B cell (primary cell): ENCODE measurements at regions not wholly inside any gene's neighbourhood (a gene's known extent, or its start where the extent isn't known, plus 50 kb on each side); places are given as distances from the start of the nearest gene placed in this dataset.
A peak's percentile ranks its signal among the peaks of the same experiment; 100 is the strongest.

Experiments
- ATAC-seq: fragments of 200-7000 bp; cut with Tn5 transposase; one replicate; pipeline ENCODE4 v1.10.0; 2021; ENCODE audit warnings: low read depth, mild to moderate bottlenecking, moderate number of reproducible peaks, moderate library complexity
- CTCF ChIA-PET: fragments of 350-600 bp; sonication (Branson Sonifier 250); formaldehyde crosslinking; loops from one replicate; lab custom pipeline; 2021; ENCODE audit warnings: antibody characterized with exemption, inconsistent platforms; lab: Charles Lee
- POLR2A ChIA-PET: fragments of 350-600 bp; sonication (Branson Sonifier 250); formaldehyde crosslinking; loops from one replicate; lab custom pipeline; 2021; ENCODE audit warnings: antibody characterized with exemption; lab: Charles Lee
- DNase-seq: peaks from one replicate; pipeline ENCODE4 v3.0.0; 2013
- H2AFZ ChIP-seq: 2 replicates; pipeline ENCODE4 v1.6.1; 2012; ENCODE audit warnings: mild to moderate bottlenecking, low read depth, low read length; ENCODE audit not compliant: insufficient read depth, poor library complexity, severe bottlenecking
- H3K27ac ChIP-seq, 2 donors: 1 replicate in 1 of 2; 2 replicates in 1 of 2; pipeline ENCODE4 v1.5.1; 2012 to 2013; ENCODE audit warnings: low read length in 2 of 2, mild to moderate bottlenecking in 2 of 2, moderate library complexity in 1 of 2
- H3K27me3 ChIP-seq, 4 experiments: fragments of 200-600 bp in 1 of 4; sonication (generic) in 1 of 4; replicated peaks in 1 of 4; 1 replicate in 2 of 4; 2 replicates in 2 of 4; pipeline versions ENCODE4 v1.6.1 to v1.7.0; 2013 to 2016; ENCODE audit warnings: low read length in 3 of 4, mild to moderate bottlenecking in 2 of 4, mixed read lengths in 1 of 4, moderate library complexity in 1 of 4; ENCODE audit not compliant: insufficient read depth in 4 of 4, control insufficient read depth in 3 of 4; ENCODE audit errors: control extremely low read depth in 1 of 4
- H3K36me3 ChIP-seq, 2 experiments: replicated peaks in 1 of 2; 1 replicate in 1 of 2; 2 replicates in 1 of 2; pipeline versions ENCODE4 v1.6.1 to v1.7.1; 2013; ENCODE audit warnings: low read length in 1 of 2; ENCODE audit not compliant: insufficient read depth in 2 of 2, control insufficient read depth in 1 of 2; ENCODE audit errors: control extremely low read depth in 1 of 2, extremely low read depth in 1 of 2
- H3K4me1 ChIP-seq, 2 donors: fragments of 200-600 bp in 1 of 2; sonication (generic) in 1 of 2; 1 replicate in 1 of 2; 2 replicates in 1 of 2; pipeline versions ENCODE4 v1.5.1 to v1.6.1; 2013 to 2017; ENCODE audit warnings: low read length in 2 of 2; ENCODE audit not compliant: control insufficient read depth in 2 of 2, insufficient read depth in 2 of 2
- H3K4me2 ChIP-seq: replicated peaks from 2 replicates; pipeline ENCODE3; 2012; ENCODE audit warnings: mild to moderate bottlenecking, low read depth, low read length; ENCODE audit not compliant: poor library complexity, severe bottlenecking
- H3K4me3 ChIP-seq, 5 experiments: fragments of 200-600 bp in 1 of 5; sonication (generic) in 1 of 5; 1 replicate in 3 of 5; 2 replicates in 2 of 5; pipeline versions ENCODE4 v1.5.1 to v1.7.0; 2011 to 2016; ENCODE audit warnings: low read length in 4 of 5, mild to moderate bottlenecking in 4 of 5, low read depth in 2 of 5, control low read depth in 1 of 5, moderate library complexity in 1 of 5; ENCODE audit not compliant: insufficient read depth in 1 of 5; ENCODE audit errors: control extremely low read depth in 1 of 5, extremely low read depth in 1 of 5
- H3K79me2 ChIP-seq: fragments of 200-600 bp; sonication (generic); one replicate; pipeline ENCODE4 v1.6.0; 2016; ENCODE audit warnings: low read length; ENCODE audit not compliant: control insufficient read depth, insufficient read depth
- H3K9ac ChIP-seq: fragments of 200-600 bp; sonication (generic); 2 replicates; pipeline ENCODE4 v1.6.1; 2017; ENCODE audit warnings: mild to moderate bottlenecking, low read length, moderate library complexity
- H3K9me3 ChIP-seq, 3 donors: one replicate each; pipeline versions ENCODE4 v1.6.1 to v1.7.1; 2013; ENCODE audit warnings: low read length in 2 of 3; ENCODE audit not compliant: control insufficient read depth in 2 of 3, insufficient read depth in 1 of 3; ENCODE audit errors: control extremely low read depth in 1 of 3
- H4K20me1 ChIP-seq: 2 replicates; pipeline ENCODE4 v1.6.0; 2012; ENCODE audit warnings: mild to moderate bottlenecking, low read length; ENCODE audit not compliant: insufficient read depth, control insufficient read depth, poor library complexity, severe bottlenecking
- H3K27ac Mint-ChIP-seq: one replicate; pipeline ENCODE4 v1.8.0; 2021; ENCODE audit warnings: mixed read lengths
- H3K27me3 Mint-ChIP-seq: one replicate; pipeline ENCODE4 v1.8.0; 2021; ENCODE audit warnings: mixed read lengths
- H3K4me1 Mint-ChIP-seq: one replicate; pipeline ENCODE4 v1.8.0; 2021; ENCODE audit warnings: mixed read lengths
- H3K4me3 Mint-ChIP-seq: one replicate; pipeline ENCODE4 v1.8.0; 2021; ENCODE audit warnings: mixed read lengths
- H3K9me3 Mint-ChIP-seq: one replicate; pipeline ENCODE4 v1.8.0; 2022; ENCODE audit warnings: mixed read lengths; ENCODE audit not compliant: insufficient read depth
- EZH2 ChIP-seq: IDR thresholded peaks from 2 replicates; pipeline ENCODE4 v1.6.1; 2012; ENCODE audit warnings: borderline replicate concordance, low read depth, mild to moderate bottlenecking, moderate library complexity, low read length; ENCODE audit not compliant: insufficient read depth, poor library complexity, severe bottlenecking
- WGBS: methylation state at CpG from one replicate; pipeline ENCODE4 v1.1.5; 2013; ENCODE audit warnings: missing lambda C conversion rate; ENCODE audit not compliant: insufficient coverage; 5-methylcytosine and 5-hydroxymethylcytosine counted together
- intact Hi-C: fragments of 100-400 bp; cut with micrococcal nuclease; formaldehyde crosslinking; loops from one replicate; pipeline ENCODE4 v1.10.0; 2022
- TF ChIP-seq, protein P1 (sequence below): fragments of 200-600 bp; IDR thresholded peaks from one replicate; pipeline ENCODE4 v1.8.0; 2022; ENCODE audit warnings: antibody characterized with exemption, mild to moderate bottlenecking

GRCh38 chr9:99592834-99593574 lies 228.7 kb upstream of the NR4A3 start:
- H3K4me3 Mint-ChIP-seq, result peak overlapping the region; percentile 14
- peak overlapping the region; percentile 64 for H3K27ac Mint-ChIP-seq
- H4K20me1 ChIP-seq, result no peaks in the 10 kb centered on the region
- H3K27me3 Mint-ChIP-seq, result no peaks in the 10 kb centered on the region
- TF ChIP-seq, protein P1, sequence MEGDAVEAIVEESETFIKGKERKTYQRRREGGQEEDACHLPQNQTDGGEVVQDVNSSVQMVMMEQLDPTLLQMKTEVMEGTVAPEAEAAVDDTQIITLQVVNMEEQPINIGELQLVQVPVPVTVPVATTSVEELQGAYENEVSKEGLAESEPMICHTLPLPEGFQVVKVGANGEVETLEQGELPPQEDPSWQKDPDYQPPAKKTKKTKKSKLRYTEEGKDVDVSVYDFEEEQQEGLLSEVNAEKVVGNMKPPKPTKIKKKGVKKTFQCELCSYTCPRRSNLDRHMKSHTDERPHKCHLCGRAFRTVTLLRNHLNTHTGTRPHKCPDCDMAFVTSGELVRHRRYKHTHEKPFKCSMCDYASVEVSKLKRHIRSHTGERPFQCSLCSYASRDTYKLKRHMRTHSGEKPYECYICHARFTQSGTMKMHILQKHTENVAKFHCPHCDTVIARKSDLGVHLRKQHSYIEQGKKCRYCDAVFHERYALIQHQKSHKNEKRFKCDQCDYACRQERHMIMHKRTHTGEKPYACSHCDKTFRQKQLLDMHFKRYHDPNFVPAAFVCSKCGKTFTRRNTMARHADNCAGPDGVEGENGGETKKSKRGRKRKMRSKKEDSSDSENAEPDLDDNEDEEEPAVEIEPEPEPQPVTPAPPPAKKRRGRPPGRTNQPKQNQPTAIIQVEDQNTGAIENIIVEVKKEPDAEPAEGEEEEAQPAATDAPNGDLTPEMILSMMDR, result no peak
- ATAC-seq (peak; percentile 48), DNase-seq (peak; percentile 65)
- H3K79me2 ChIP-seq, result no peaks in the 10 kb centered on the region
- ChIA-PET CTCF (no interaction called here), POLR2A (no interaction called here)
- peaks cover 35 to 36% of the 10 kb centered on the region in 2 donors for H3K4me1 ChIP-seq
- peaks cover 61% of the 10 kb centered on the region for H3K4me1 Mint-ChIP-seq
- peak overlapping the region; percentile 17 for H3K4me2 ChIP-seq
- no CpG with 5 or more reads among the region's 4 CpGs for WGBS
- H3K36me3 ChIP-seq, result no peaks in the 10 kb centered on the region
- H3K9me3 ChIP-seq, result no peaks in the 10 kb centered on the region
- H3K4me3 ChIP-seq, result no peak overlapping the region
- no peaks in the 10 kb centered on the region for H3K9me3 Mint-ChIP-seq
- intact Hi-C loops, result loop anchor here (5.0 to 10.0 kb wide), 3 partner anchors 69 to 222 kb away; no protein-coding TSS in a partner anchor
- H3K27ac ChIP-seq, result peak overlapping the region in 1 of 2 donors; percentile 50
- no peak overlapping the region for H3K9ac ChIP-seq
- H2AFZ ChIP-seq, result peak overlapping the region; percentile 18
- no peaks in the 10 kb centered on the region for H3K27me3 ChIP-seq

DNA sequence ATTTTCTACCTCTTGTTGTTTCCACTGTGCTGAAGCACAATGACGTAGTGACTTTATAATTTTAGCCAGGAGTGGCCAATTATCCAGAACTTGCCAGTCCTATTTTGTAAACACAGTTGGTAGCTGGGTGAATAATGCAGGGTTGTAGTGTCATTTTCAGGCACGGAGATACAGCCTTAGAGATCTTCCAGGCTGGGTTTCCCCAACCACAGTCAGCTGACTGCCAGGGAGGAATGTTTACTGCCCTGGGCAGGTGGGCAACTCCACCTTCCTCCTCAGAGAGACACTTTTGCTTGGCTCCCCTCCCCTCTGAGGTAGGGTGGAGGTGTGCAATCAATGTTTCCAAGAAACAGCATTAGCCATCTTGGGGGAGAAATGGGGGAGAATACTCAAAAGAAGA lies 228.1 kb upstream of the NR4A3 start:
- POLR2A ChIA-PET, result no interaction called here
- WGBS, result no CpG with 5 or more reads among the region's 2 CpGs
- H3K4me1 Mint-ChIP-seq, result peaks cover 61% of the 10 kb centered on the region

More for the DNA sequence above, 228.1 kb upstream of the NR4A3 start:
- Mint-ChIP-seq H3K4me3 (peak overlapping the region; percentile 6), H3K27ac (peak overlapping the region; percentile 64), H3K27me3 (no peaks in the 10 kb centered on the region), H3K9me3 (no peaks in the 10 kb centered on the region)
- H3K9me3 ChIP-seq, result no peaks in the 10 kb centered on the region
- H4K20me1 ChIP-seq, result no peaks in the 10 kb centered on the region
- H3K4me1 ChIP-seq, result peaks cover 35 to 36% of the 10 kb centered on the region in 2 donors
- H3K9ac ChIP-seq, result no peak overlapping the region
- H3K27me3 ChIP-seq, result no peaks in the 10 kb centered on the region
- no peak for TF ChIP-seq EZH2
- TF ChIP-seq, protein P1, result no peak
- H3K4me3 ChIP-seq, result no peak overlapping the region
- CTCF ChIA-PET, result no interaction called here
- H3K79me2 ChIP-seq, result no peaks in the 10 kb centered on the region
- no peak overlapping the region for H3K27ac ChIP-seq
- H3K36me3 ChIP-seq, result no peaks in the 10 kb centered on the region
- DNase-seq (peak; percentile 56), ATAC-seq (peak; percentile 22)
- H2AFZ ChIP-seq, result no peak overlapping the region
- H3K4me2 ChIP-seq, result peak overlapping the region; percentile 17
- intact Hi-C loops, result loop anchor here (5.0 to 10.0 kb wide), 3 partner anchors 69 to 221 kb away; no protein-coding TSS in a partner anchor
